ENCODE measurements at regions not wholly inside any gene's neighbourhood (a gene's known extent, or its start where the extent isn't known, plus 50 kb on each side); places are given as distances from the start of the nearest gene placed in this dataset.

DNA sequence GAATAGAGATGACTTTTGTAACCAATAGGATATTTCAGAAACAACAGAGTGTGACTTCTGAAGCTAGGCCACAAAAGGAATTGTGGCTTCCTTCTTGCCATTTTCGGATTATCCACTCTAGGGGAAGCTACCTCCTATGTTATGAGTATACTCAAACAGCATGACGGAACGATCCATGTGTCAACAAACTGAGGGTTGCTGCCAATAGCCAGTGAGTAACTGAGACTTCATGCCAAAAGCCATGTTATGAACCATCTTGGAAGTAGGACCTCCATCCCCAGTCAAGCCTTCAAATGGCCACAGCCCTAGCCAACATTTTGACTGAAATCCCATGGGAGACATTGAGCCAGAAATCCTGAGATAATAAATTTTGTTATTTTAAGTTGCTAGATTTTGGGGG, 69.0 kb upstream of the IL6 start:
- intact Hi-C loops (cut with DNase I) = no loop called here
- no peaks in the 10 kb centered on the region for H3K9me3 ChIP-seq
- DNase-seq = no peak
- no peak overlapping the region for H3K4me3 ChIP-seq (replicated peaks in 1 of 3)
- H3K27me3 ChIP-seq = no peaks in the 10 kb centered on the region
- H3K4me1 ChIP-seq = no peaks in the 10 kb centered on the region
- no peak overlapping the region for H3K27ac ChIP-seq
- H3K36me3 ChIP-seq = no peaks in the 10 kb centered on the region
- WGBS, 2 donors = 81 to 91% methylated on average over 3 of the region's 3 CpGs
- TF ChIP-seq, protein P1, sequence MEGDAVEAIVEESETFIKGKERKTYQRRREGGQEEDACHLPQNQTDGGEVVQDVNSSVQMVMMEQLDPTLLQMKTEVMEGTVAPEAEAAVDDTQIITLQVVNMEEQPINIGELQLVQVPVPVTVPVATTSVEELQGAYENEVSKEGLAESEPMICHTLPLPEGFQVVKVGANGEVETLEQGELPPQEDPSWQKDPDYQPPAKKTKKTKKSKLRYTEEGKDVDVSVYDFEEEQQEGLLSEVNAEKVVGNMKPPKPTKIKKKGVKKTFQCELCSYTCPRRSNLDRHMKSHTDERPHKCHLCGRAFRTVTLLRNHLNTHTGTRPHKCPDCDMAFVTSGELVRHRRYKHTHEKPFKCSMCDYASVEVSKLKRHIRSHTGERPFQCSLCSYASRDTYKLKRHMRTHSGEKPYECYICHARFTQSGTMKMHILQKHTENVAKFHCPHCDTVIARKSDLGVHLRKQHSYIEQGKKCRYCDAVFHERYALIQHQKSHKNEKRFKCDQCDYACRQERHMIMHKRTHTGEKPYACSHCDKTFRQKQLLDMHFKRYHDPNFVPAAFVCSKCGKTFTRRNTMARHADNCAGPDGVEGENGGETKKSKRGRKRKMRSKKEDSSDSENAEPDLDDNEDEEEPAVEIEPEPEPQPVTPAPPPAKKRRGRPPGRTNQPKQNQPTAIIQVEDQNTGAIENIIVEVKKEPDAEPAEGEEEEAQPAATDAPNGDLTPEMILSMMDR (IDR thresholded peaks at IDR 0.05) = no peak
- no peak for TF ChIP-seq POLR2A (IDR thresholded peaks at IDR 0.05)

GRCh38 chr7:22657479-22657878, 69.5 kb upstream of the IL6 start:
- TF ChIP-seq, protein P1 (IDR thresholded peaks at IDR 0.05) = no peak
- TF ChIP-seq POLR2A (IDR thresholded peaks at IDR 0.05) = no peak
- H3K27ac ChIP-seq = no peak overlapping the region
- H3K27me3 ChIP-seq = no peaks in the 10 kb centered on the region
- no peaks in the 10 kb centered on the region for H3K4me1 ChIP-seq
- H3K4me3 ChIP-seq (replicated peaks in 1 of 3) = no peak overlapping the region
- intact Hi-C loops (cut with DNase I) = no loop called here
- H3K9me3 ChIP-seq = no peaks in the 10 kb centered on the region
- H3K36me3 ChIP-seq = no peaks in the 10 kb centered on the region
- DNase-seq = no peak
- WGBS, 2 donors = 67 to 84% methylated on average over 1 of the region's 1 CpG

- H3K4me1 ChIP-seq = peaks cover 3 to 11% of the 10 kb centered on the region in 2 donors
- DNase-seq = no peak
- TF ChIP-seq, protein P1 (IDR thresholded peaks at IDR 0.05) = no peak
- no peak for TF ChIP-seq POLR2A (IDR thresholded peaks at IDR 0.05)
- WGBS, 2 donors = 93 to 96% methylated on average over 4 of the region's 4 CpGs
- no peaks in the 10 kb centered on the region for H3K27me3 ChIP-seq
- H3K4me3 ChIP-seq (replicated peaks in 1 of 3) = no peak overlapping the region
- H3K9me3 ChIP-seq = no peaks in the 10 kb centered on the region
- H3K36me3 ChIP-seq = no peaks in the 10 kb centered on the region
- intact Hi-C loops (cut with DNase I) = no loop called here
- H3K27ac ChIP-seq = no peak overlapping the region
Observed at GRCh38 chr7:22655781-22656180, 71.2 kb upstream of the IL6 start.

GRCh38 chr7:22654831-22655230, 72.2 kb upstream of the IL6 start:
- Histone ChIP-seq H3K27me3 (no peaks in the 10 kb centered on the region), H3K9me3 (no peaks in the 10 kb centered on the region), H3K36me3 (no peaks in the 10 kb centered on the region), H3K4me1 (peaks cover 3 to 11% of the 10 kb centered on the region in 2 donors), H3K4me3 (replicated peaks in 1 of 3) (no peak overlapping the region), H3K27ac (no peak overlapping the region)
- 86 to 94% methylated on average over 1 of the region's 1 CpG for WGBS, 2 donors
- TF ChIP-seq POLR2A (IDR thresholded peaks at IDR 0.05) = no peak
- TF ChIP-seq, protein P1 (IDR thresholded peaks at IDR 0.05) = no peak
- DNase-seq = no peak
- intact Hi-C loops (cut with DNase I) = no loop called here

GRCh38 chr7:22653951-22654350, 73.0 kb upstream of the IL6 start:
- Histone ChIP-seq H3K27ac (no peak overlapping the region), H3K27me3 (no peaks in the 10 kb centered on the region), H3K4me1 (peaks cover 3 to 11% of the 10 kb centered on the region in 2 donors), H3K4me3 (replicated peaks in 1 of 3) (no peak overlapping the region), H3K9me3 (no peaks in the 10 kb centered on the region), H3K36me3 (no peaks in the 10 kb centered on the region)
- intact Hi-C loops (cut with DNase I) = no loop called here
- TF ChIP-seq POLR2A (IDR thresholded peaks at IDR 0.05) = no peak
- TF ChIP-seq, protein P1 (IDR thresholded peaks at IDR 0.05) = no peak
- DNase-seq = no peak

Data from thyroid gland (tissue), 4 donors.